HL-60/S4 treated with phorbol 12-myristate 13-acetate at 8.2 ng/mL for 4 days and 3 days (cell line): ENCODE measurements at regions not wholly inside any gene's neighbourhood (a gene's known extent, or its start where the extent isn't known, plus 50 kb on each side); places are given as distances from the start of the nearest gene placed in this dataset.
"Not testable (repeated sequence)": the region's sequence is repeated elsewhere in the genome, so short reads cannot be mapped to it uniquely, and the experiment has no call there.

Source experiments
- in situ Hi-C: fragments of 300-500 bp; cut with MboI; formaldehyde crosslinking; loops from 2 replicates; pipeline ENCODE4 v1.15.0; 2022; ENCODE audit warnings: low sequenced_read_pairs

DNA sequence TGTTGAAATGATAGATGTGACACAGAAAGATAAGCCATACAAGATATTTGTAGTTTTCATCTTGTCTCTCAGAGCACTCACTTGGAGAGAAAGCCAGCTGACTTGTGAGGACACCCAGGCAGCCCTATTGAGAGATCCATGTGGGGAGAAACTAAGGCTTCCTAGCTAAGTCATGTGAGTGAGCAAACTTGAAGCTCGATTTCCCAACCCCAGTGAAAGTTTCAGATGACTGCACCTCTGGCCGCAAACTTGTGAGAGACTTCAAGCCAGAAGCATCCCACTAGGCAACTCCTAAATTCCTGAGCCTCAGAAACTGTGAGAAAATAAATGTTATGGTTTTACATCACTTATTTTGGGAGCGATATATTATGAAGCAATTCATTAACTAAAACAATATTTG, 832.3 kb downstream of the LTN1 start:
- in situ Hi-C loops = no loop called here

DNA sequence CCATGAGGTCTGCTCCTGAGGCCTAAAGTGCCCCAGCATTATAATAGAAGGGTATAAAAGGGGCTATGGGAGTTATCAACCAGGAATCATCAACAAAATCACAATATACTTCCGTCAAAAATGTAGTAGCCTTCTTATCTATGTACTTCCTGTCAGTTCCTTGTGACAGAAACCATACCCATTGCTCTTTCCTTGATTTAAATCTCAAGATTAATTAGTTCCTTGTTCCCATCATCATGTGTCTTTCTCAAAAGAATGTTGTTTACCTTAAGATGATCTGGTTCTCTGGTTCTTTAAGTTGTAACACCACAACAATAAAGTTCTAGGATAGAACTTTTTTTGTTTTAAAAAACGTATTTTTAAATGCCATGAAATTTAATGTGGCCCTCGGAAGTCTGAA, 833.3 kb downstream of the LTN1 start:
- in situ Hi-C loops = no loop called here

DNA sequence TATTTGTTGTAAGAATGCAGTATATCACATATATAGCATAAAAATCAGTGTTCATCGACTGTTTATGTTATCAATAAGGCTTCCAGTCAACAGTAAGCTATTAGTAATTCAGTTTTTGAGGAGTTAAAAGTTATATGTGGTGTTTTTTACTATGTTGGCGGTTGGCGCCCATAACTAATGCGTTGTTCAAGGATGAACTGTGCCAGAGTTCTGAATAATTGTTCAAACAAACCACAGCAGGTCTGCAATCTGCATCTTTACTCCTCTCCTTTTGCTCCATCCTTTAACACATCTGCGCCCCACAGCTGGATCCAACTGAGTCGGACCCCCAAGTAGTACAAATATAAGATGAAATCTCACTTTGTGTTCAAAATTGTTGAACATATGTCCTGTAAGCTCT, 836.1 kb downstream of the LTN1 start:
- in situ Hi-C loops = no loop called here

DNA sequence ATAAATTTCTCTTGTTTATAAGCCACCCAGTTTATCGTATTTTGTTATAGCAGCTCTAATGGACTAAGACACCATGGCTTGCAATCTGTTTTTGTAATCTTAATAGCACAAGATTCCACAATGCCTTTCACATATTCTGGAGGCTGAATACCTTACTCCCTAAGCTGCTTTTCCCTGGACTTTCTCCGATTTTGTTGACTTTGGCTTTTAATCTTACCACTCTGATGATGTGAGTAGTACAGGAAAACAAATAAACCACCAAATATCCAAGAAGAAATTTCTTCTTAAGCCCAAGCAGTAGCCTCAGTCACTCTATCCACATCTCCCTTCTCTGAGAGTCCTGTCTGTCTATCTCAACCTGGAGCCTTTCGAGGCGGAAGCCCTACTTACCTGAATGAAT, 838.6 kb downstream of the LTN1 start:
- in situ Hi-C loops = no loop called here

DNA sequence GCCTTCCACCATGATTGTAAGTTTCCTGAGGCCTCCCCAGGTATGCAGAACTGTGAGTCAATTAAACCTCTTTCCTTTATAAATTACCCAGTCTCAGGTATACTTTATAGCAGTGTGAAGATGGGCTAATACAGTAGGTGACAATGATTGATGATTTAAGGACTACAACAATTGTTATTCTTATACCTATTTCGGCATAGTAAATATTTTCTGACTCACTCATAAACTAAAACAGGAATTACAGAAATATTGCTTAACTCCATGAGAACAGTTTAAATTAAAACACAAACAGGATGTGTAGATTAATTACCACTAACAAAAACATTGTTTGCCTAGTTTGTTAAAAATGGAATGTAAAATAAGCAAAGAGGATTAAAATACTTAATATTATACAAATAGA, 839.9 kb downstream of the LTN1 start:
- in situ Hi-C loops = no loop called here

DNA sequence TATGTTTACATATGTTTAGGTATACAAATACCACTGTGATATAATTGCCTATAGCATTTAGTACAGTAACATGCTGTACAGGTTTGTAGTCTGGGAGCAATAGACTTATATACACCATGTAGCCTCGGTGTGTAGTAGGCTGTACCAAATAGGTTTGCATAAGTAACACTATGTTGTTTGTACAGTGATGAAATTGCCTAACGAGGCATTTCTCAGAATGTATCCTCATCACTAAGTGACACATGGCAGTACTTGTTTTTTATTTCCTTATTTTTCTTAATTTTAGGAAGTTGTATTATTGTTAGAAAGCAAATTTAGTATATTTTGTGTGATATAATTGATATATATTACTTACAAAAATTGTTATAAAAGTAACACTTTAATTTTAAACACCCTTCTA, 840.9 kb downstream of the LTN1 start:
- in situ Hi-C loops = no loop called here

DNA sequence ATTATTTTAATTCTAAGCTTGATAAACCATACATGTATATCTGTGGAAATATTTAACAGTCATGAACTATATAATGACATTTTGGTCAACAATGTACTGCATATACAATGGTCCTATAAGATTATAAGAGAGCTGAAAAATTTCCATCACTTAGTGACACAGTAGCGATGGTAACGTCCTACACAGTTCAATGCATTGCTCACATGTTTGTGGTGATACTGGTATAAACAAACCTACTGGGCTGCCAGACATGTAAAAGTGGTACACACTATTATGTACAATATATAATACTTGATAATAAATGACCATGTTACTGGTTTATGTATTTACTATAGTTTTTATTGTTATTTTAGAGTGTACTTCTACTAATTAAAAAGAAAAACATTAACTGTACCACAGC, 841.9 kb downstream of the LTN1 start:
- in situ Hi-C loops = no loop called here

DNA sequence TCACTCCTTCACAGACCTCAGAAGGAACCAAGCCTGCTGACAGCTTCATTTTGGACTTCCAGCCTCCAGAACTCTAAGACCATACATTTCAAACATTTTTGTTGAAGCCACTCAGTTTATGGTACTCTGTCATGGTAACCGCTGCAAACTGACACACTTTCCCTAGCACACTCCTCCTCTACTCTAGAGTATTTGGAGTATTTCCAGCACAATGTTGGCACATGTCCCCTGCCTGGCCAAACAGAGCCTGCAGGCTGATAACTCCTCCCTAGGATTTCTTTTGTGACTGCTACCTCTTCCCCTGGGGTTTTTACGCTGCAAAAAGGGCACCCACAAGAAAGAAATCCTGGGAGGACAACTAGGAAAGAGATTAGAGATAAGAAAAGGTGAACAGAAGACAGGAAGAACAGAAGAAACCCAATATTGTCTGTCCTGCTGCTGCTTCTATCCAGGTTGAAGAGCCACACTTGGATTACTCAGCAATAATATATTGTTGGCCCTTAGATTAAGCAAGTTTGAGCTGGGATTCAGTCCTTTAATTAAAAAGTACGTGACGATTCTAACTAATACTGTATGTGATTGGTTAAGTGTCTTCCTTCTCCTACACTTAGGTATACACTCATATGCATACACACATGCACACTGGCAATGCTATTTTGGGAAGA, 844.1 kb downstream of the LTN1 start:
- in situ Hi-C loops = no loop called here

DNA sequence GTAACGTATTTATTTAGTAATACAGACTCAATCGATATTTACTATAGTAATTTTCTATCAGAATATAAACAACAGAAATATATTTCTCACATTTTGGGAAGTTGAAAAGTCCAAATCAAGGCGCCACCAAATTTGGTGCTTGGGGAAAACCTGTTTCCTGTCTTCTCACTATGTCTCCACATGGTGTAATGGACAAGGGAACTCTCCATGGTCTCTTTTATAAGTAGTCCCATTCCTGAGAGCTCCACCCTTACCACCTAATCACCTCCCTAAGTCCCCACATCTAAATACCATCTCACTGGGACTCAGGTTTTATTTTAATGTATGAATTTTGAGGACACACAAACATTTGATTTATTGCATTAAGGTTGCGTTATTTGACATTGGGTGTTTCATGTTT, 848.0 kb downstream of the LTN1 start:
- in situ Hi-C loops = no loop called here

DNA sequence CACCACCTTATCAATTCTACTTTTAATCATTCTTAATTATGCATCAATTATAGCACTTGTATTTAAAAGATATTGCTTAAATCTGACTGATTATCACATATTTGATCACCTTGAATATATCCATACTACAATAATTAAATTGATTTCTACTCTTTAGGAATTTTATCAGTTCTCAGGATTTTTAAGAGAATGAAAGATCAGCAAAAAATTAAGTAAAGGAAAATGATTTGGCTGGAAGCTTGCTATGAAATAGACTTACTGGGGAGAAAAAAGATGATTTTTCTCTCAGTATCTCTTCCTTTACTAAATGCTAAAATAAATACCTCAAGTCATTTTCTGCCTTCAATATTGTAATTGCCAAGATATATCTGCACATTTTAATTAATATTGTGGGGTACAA, 848.6 kb downstream of the LTN1 start:
- in situ Hi-C loops = no loop called here

DNA sequence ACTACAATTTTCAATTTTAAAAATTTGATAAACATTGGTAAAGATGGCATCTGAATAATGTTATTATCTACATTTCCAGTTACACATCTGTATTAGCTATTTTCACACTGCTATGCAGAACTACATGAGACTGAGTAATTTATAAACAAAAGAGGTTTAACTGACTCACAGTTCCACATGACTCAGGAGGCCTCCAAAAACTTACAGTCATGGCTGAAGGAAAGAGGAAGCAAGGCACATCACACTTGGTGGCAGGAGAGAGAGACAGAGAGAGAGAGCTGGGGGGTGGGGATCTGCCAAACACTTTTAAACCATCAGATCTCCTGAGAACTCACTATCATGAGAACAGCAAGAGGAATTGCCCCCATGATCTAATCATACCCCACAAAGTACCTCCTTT, 850.0 kb downstream of the LTN1 start:
- in situ Hi-C loops = no loop called here

DNA sequence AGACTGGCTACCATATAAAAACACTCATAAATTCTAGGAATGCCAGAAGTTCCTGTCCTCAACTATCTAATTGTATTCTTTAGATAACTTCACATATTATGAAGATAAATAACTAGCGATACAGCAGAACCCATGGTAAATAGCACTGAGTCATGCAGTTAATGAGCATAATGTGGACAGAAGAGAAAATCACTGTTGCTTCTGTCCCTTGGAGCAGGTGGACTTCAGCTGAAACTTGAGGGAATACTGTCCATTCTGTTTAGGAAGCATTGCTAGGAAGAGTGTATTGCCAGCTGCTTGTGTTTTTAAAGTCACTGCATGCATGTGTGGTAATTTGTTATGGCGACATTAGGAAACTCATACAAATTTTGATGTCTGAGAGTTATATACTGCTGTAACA, 854.4 kb downstream of the LTN1 start:
- in situ Hi-C loops = no loop called here

DNA sequence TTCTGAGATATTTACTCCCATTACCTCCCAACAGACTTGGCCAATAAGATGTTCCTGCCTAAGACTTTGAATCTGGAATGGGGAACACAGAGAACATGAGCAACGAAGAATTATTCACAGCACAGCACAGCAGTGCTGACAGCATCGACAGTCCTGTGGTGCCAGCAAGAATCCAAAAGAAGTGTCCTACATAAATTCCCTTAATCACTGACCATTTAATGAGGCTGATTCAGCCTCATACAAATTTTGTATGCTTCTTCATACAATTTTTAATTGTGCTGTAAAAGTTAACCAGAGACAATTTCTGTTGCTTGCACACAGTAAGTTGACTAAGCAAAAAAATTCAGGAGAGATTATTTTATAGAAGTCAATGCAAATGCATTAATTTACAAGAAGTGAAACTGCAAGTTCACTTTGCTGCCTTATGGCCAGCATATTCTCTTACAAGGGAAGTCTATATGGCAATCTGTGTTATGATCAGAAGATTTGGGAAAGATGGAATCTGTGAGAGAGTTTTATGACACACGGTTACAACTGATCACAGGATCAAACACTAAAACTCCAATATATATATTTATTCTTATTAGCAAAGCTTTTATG, 855.9 kb downstream of the LTN1 start:
- in situ Hi-C loops = no loop called here

DNA sequence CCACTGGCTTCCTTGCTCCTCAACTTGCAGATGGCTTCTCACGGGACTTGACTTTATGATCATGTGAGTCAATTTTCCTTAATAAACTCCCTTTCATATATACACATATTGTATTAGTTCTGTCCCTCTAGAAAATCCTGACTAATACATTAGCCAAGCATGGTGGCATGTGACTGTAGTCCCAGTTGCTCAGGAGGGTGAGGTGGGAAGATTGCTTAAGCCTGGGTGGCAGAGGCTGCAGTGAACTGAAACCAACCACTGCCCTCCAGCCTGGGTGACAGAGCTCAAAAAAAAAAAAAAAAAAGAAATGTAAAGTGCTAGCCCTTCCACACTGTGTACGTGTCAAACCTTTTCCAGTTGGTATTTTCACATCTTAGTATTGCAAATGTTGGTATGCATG, 857.0 kb downstream of the LTN1 start:
- in situ Hi-C loops = no loop called here

DNA sequence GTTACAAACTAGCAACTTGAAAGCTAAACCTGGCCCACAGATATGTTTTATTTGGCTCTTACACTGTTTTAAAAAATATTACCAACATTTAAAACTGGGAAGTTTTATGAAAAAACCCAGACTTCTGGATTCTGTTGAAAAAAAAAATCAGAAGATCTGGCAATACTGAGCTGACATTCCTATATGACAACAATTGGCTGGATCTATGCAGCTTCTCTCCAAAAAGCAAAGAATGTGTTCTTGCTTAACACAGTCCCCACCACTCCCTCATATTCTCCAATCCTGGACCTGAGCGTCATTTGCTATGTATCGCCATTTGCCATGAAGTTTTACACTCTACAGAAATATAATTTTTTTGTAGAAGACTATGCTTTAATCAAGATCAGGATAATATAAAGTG, 859.6 kb downstream of the LTN1 start:
- in situ Hi-C loops = no loop called here

DNA sequence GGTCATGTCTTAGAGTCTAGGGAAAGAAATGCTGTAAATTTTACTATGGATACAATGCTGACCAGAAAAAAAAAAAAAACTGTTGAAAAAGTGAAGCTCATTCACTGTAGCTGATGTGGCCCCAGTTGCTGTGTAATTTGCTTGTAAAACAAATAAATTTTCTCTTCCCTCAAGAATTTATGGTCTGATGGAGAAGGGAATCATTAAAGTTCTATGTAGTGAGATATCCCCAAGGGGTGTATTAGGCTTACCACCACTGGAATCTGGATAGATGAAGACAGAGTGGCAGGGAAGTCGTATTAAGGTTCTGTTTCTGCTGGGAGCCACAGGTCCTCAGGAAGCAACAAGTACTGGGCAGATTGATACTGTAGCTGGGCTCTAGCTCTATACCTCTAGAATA, 860.0 kb downstream of the LTN1 start:
- in situ Hi-C loops = no loop called here

DNA sequence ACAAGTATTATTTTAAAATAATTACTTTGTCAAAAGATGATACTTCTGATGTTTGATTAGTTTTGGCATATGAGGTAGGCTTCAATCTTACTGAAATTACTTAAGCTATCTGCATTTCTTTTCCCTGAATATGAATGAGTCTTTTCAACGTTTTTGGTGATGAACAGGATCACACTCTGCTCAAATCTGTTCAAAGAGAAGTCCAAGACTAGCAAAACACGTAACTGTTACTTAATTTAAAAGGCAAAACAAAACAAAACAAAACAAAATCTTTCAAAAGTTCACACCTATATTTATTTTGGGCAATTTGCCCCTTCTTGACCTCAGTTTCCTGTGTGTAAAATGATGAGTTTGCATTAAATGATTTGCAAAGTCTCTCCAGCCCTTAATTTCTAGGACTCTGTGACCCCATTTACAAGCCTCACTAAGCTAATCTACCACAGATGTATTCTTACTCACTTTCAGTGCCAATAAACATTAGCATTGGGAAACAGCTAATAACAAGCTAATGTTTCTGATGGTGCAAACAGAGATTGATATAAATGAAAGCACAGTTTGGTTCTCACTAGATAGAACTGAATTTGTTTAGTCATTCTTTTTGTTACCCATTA, 865.4 kb downstream of the LTN1 start:
- in situ Hi-C loops = no loop called here

DNA sequence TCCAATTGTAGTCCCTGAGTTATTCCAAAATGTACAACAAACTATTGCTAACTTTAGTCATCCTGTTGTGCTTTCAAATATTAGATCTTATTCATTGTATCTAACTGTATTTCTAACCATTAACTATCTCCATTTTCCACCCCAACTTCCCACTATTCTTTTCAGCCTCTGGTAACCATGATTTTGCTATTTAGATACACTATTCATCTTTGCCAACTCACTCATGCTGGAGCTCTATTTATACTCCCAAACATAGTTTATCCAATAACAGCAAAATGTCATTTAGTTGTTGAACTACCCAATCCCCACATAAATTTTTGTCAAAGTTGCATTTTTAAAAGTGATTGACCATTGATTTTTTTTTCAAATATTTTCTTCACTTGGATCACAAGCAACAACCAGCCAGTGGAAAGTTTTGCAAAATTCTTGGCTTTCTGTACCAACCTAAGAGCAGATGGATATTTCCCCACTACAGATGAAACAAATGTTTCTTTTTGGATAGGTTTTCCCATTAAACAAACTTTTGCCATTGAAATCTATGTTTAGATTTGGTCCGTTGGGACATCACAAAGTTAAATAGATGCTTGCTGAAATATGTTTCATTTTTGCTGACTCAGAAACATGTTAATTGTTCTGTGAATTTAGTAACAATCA, 866.0 kb downstream of the LTN1 start:
- in situ Hi-C loops = no loop called here

DNA sequence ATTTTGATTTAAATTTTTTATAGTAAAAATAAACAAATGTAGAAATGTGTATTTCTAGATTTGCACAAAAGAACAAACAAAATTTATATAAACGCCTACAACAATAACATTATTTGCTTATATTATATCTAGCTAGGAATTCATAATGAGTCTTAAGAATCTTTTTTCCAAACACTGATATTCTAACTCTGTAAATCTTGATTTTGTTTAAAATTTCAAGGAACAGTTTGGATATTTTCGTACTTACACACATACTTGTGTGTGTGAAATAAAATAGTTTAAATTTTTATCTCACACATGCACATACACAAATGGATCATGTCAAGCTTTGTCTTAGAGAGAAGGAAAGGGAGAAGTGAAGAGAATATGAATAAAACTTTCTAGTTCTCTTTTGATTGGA, 868.1 kb downstream of the LTN1 start:
- in situ Hi-C loops = no loop called here

DNA sequence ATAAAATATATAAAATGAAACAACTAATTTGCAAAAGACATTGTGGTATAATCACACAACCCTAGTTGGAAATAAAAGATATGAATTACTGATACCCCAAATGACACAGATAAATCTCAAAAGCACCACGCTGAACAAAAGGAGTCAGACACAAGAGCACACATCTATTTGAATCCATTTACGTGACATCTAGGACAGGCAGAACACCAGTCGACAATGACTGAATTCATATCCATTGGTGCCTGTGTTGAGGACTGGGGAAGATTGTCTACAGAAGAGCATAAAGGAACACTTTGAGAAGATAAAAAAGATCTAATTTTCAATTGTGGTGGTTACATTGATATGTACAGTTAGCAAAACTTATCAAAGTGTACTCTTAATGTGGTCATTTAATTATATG, 874.1 kb downstream of the LTN1 start:
- in situ Hi-C loops = no loop called here

DNA sequence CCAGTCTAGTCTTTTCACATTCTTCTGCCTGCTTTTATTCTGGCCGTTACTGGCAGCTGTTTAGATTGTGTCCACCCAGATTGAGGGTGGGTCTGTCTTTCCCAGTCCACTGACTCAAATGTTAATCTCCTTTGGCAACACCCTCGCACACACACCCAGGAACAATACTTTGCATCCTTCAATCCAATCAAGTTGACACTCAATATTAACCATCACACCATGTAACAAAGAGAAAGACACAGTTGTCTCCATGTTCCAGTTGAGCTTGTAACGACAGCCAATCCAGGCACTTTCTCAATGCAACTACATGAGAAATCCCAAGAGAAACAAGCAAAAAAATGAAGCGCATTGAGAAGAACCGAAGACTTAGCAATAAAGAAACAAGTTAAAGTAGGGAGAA, 877.7 kb downstream of the LTN1 start:
- in situ Hi-C loops = not testable (repeated sequence)

DNA sequence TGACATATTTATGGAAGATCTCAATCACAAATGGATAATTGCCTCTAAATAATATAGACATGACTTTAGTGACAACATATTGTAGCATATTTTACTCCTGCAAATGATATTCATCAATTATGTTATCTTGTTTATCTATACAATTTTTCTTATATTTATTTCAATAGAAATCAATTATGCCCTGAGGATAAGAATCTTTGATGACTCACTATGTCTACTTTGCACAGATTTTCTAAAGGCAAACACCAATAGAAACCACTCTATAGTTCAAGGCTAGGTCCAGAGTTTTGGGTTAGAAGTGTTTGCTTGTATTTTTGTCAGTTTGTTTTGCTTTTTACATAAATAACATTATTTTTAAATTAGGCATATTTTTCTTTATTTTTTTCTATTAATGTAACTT, 879.0 kb downstream of the LTN1 start:
- in situ Hi-C loops = no loop called here
